HG02852 (cell line): ENCODE measurements at regions not wholly inside any gene's neighbourhood (a gene's known extent, or its start where the extent isn't known, plus 50 kb on each side); places are given as distances from the start of the nearest gene placed in this dataset.
"Not testable (repeated sequence)": the region's sequence is repeated elsewhere in the genome, so short reads cannot be mapped to it uniquely, and the experiment has no call there.

ENCODE experiments used
- ATAC-seq: cut with Tn5 transposase; IDR thresholded peaks from one replicate; pipeline ENCODE4 v1.9.1; 2021; ENCODE audit warnings: mild to moderate bottlenecking, moderate library complexity; ENCODE audit not compliant: unreplicated experiment

GRCh38 chr18:66440433-66440832 is 163.5 kb downstream of the CDH19 start:
- ATAC-seq = no peak

- ATAC-seq = no peak
These were observed 164.2 kb downstream of the CDH19 start for GRCh38 chr18:66439670-66440069.

- no peak for ATAC-seq
These were observed 165.0 kb downstream of the CDH19 start for GRCh38 chr18:66438711-66439536.

DNA sequence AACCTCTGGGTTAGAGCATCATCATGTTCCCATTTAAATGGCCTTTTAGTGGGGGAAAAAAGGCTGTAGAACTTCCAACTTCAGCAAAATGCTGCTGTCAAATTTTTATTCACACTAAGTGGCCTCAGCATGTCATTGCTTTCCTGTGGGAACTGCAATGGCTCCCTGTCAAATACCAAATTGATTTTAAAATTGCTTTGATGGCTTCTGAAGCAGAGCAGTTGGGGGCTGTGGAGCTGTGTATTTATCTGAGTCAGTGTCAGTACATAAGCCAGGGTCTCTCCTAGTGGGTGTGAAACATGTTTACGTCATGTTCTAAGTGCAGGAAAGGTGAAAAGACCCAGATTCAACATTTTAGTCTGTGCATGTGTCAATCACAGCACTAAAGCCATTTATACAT is 171.3 kb downstream of the CDH19 start:
- ATAC-seq = no peak

DNA sequence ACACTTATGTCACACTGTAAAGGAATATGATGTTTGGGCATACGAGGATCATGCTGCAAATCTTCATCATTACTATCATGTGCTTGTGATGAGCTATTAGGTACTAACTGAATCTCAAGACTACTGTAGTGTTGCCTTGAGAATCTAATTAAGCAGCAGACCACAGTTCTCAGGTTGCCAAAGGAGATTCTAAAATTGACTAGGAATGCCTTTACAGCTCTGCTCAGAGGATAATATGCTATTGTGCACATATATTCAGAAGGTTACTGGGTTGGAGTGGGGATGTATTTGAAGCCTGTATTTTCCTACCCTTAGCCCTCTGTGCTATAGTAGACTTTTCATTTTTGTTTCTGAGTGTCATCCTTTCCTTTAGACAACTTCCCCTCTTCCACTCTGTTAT is 175.1 kb downstream of the CDH19 start:
- ATAC-seq = no peak

DNA sequence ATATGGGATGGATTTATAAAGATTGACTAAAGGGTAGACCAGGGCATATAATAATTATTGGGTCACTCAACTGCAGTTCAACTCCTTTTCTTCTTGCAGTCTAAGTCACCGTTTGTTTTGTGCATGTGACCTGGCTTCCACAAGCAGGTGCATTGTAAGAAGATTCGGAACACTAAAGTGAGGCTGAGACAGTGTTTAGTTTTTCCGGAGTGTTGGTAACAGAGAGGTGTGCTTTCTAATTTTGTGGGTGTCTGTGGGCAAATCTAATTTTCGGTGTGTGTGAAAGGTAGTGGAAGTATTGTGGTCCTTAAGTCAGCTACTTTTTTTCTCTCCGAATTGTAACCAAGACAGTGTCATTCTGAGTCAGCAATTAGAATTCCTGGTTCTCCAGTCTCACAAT is 184.5 kb downstream of the CDH19 start:
- ATAC-seq = no peak

GRCh38 chr18:66410692-66411091 is 193.2 kb downstream of the CDH19 start:
- no peak for ATAC-seq

DNA sequence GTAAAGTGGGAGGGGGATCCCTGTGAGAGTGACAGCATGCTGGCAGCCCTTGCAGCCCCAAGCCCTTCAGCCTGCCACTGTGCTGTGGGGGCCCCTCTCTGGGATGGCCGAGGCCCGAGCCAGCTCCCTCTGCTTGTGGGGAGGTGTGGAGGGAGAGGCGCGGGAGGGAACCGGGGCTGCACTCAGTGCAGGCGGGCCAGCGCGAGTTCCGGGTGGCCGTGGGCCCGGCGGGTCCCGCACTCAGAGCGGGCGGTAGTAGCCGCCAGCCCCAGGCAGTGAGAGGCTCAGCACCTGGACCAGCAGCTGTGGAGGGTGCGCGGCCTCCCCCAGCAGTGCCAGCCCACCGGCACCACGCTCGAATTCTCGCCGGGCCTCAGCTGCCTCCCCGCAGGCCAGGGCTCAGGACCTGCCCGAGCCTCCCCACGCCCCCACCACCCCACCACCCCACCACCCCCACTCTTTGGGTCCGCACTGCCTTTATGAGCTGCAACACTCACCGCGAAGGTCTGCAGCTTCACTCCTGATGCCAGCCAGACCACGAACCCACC is 208.1 kb downstream of the CDH19 start:
- no peak for ATAC-seq

GRCh38 chr18:66393463-66393862 is 210.4 kb downstream of the CDH19 start:
- no peak for ATAC-seq

- no peak for ATAC-seq
These were observed 226.6 kb downstream of the CDH19 start for GRCh38 chr18:66377291-66377690.

DNA sequence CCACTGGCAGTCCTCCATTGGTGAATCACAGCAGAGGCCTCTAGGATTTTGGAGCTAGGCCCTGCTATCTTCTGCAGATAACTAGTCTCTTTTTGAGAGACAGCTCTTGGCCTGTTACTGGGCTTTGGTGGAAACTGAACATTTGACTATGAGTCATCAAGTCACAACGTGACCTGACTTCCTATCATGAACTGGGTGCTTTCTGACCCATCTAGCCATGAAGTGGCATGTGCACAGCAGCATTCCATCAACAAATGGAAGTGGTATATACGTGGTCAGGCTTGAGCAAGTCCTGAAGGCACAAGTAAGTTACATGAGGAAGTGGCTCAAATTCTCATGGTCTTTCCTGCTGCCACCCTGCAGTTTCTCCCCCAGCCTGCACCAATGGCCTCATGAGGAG is 228.5 kb downstream of the CDH19 start:
- ATAC-seq = not testable (repeated sequence)

- no peak for ATAC-seq
These were observed 256.9 kb downstream of the CDH19 start for GRCh38 chr18:66346833-66347588.

- no peak for ATAC-seq
These were observed 259.7 kb downstream of the CDH19 start for GRCh38 chr18:66344227-66344626.

- no peak for ATAC-seq
These were observed 261.3 kb downstream of the CDH19 start for GRCh38 chr18:66342577-66342976.

DNA sequence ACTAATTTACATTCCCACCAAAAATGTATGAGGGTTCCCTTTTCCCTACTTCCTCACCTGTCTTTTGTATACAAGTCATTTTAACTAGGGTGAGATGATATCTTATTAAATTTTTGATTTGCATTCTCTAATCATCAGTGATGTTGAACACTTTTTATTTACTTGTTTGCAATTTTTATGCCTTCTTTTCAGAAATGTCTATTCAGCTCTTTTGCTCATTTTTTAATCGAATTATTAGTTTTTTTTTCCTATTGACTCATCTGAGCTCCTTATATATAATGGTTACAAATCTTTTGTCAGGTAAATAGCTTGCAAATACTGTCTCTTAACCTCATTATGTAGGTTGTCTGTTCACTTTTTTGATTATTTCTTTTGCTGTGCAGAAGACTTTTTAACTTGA is 269.4 kb downstream of the CDH19 start:
- no peak for ATAC-seq

DNA sequence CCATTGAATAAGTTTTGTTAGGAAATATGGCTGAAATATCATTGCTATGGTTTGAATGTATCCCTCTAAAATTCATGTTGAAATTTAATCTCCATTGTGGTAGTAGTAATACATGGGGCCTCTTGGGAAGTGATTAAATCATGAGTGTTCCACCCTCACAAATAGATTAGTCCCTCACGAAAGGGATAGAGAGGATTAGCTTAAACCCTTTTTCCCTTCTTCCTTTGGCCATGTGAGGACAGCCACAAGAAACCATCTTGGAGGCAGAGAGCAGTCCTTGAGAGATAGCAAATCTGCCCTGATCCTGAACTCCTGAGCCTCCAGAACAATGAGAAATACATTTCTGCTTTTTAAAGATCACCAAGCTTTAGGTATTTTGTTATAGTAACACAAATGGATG is 274.2 kb downstream of the CDH19 start:
- ATAC-seq = no peak

DNA sequence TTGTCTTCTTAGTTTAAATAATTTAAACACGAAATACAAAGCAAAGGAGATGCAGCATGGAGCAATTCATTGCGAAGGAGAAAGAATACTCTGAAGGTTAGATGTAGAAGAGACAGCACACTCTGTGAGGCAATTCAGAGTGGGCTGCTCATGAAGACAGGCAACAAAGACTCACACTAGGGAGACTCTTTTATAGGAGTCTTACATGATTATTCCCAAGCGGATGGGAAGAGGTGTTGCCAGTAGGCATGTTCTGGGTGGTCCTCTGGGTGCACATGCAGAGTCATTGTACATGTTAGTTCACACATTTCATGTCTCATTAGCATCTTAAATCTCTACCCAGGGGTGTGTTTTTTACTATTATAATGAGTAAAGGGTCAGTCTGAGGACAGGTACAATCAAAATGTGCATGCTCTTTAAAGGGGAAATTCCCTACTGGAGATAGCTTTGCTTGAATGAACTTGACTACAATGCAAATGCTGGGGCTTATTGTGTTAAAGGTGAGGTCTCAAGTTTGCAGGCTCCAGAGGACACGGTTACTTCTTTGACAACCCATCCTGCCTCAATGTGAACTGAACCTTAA is 275.5 kb downstream of the CDH19 start:
- ATAC-seq = no peak

DNA sequence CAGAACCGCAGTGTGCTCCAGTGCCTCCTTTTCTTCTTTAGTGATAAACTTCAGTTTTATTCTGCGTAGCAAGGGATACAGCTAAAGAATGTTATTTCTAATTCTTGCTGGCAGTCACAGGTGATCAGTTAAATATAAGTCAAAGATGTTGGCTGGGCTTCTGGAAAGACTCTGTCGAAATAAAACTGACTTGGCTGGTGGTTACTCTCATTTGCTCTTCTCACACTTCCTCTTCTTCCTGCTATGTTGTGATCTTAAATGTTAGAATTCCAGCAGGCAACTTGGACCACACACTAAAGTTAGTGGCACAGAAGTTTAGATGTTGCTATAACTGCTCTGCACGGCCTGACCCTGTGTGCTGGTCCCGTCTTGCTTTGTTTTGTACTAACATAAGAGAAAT is 278.6 kb downstream of the CDH19 start:
- no peak for ATAC-seq

GRCh38 chr18:66324616-66325015 is 279.3 kb downstream of the CDH19 start:
- no peak for ATAC-seq

- no peak for ATAC-seq
These were observed 286.4 kb downstream of the CDH19 start for GRCh38 chr18:66317243-66318090.

GRCh38 chr18:66316701-66317100 is 287.2 kb downstream of the CDH19 start:
- ATAC-seq = no peak
